ENCODE measurements at regions not wholly inside any gene's neighbourhood (a gene's known extent, or its start where the extent isn't known, plus 50 kb on each side); places are given as distances from the start of the nearest gene placed in this dataset.

DNA sequence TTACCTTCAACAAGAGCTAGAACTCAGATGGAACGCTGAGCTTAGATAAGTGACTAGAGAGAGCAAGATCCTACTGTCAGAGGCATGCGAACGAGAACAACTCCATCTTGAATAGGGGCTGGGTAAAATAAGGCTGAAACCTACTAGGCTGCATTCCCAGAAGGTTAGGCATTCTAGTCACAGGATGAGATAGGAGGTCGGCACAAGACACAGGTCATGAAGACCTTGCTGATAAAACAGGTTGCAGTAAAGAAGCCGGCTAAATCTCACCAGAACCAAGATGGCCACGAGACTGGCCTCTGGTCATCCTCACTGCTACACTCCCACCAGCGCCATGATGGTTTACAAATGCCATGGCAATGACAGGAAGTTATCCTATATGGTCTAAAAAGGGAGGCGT, 59.6 kb upstream of the PLEKHG3 start:
- TF ChIP-seq, protein P1, sequence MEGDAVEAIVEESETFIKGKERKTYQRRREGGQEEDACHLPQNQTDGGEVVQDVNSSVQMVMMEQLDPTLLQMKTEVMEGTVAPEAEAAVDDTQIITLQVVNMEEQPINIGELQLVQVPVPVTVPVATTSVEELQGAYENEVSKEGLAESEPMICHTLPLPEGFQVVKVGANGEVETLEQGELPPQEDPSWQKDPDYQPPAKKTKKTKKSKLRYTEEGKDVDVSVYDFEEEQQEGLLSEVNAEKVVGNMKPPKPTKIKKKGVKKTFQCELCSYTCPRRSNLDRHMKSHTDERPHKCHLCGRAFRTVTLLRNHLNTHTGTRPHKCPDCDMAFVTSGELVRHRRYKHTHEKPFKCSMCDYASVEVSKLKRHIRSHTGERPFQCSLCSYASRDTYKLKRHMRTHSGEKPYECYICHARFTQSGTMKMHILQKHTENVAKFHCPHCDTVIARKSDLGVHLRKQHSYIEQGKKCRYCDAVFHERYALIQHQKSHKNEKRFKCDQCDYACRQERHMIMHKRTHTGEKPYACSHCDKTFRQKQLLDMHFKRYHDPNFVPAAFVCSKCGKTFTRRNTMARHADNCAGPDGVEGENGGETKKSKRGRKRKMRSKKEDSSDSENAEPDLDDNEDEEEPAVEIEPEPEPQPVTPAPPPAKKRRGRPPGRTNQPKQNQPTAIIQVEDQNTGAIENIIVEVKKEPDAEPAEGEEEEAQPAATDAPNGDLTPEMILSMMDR (IDR thresholded peaks at IDR 0.05), result no peak
- no peak for TF ChIP-seq POLR2A (IDR thresholded peaks at IDR 0.05)
